Stomach (tissue), 4 donors: ENCODE measurements at regions not wholly inside any gene's neighbourhood (a gene's known extent, or its start where the extent isn't known, plus 50 kb on each side); places are given as distances from the start of the nearest gene placed in this dataset.

Source experiments
- EP300 ChIP-seq: sonication (generic); formaldehyde crosslinking; IDR thresholded peaks from one replicate; pipeline ENCODE4 v1.6.1; 2017; ENCODE audit warnings: antibody characterized with exemption
- POLR2AphosphoS5 ChIP-seq, 3 donors: sonication (generic); formaldehyde crosslinking; IDR thresholded peaks; one replicate each; pipeline ENCODE4 v1.6.1; 2016; ENCODE audit warnings: antibody characterized with exemption in 3 of 3
- TF ChIP-seq, protein P1 (sequence below), 7 experiments: fragments of 450-650 bp in 4 of 7; fragments of 200-600 bp in 3 of 7; sonication (generic) in 3 of 7; IDR thresholded peaks; one replicate each; pipeline ENCODE4 v1.5.1; 2016 to 2019; ENCODE audit warnings: antibody characterized with exemption in 7 of 7, control low read depth in 2 of 7, mild to moderate bottlenecking in 1 of 7

GRCh38 chr5:92874790-92875189, 706.2 kb downstream of the NR2F1-AS1 start:
- TF ChIP-seq, protein P1, sequence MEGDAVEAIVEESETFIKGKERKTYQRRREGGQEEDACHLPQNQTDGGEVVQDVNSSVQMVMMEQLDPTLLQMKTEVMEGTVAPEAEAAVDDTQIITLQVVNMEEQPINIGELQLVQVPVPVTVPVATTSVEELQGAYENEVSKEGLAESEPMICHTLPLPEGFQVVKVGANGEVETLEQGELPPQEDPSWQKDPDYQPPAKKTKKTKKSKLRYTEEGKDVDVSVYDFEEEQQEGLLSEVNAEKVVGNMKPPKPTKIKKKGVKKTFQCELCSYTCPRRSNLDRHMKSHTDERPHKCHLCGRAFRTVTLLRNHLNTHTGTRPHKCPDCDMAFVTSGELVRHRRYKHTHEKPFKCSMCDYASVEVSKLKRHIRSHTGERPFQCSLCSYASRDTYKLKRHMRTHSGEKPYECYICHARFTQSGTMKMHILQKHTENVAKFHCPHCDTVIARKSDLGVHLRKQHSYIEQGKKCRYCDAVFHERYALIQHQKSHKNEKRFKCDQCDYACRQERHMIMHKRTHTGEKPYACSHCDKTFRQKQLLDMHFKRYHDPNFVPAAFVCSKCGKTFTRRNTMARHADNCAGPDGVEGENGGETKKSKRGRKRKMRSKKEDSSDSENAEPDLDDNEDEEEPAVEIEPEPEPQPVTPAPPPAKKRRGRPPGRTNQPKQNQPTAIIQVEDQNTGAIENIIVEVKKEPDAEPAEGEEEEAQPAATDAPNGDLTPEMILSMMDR (IDR thresholded peaks at IDR 0.05): no peak
- TF ChIP-seq POLR2AphosphoS5 (IDR thresholded peaks at IDR 0.05): no peak
- no peak for TF ChIP-seq EP300
